Fibroblast of lung (primary cell): ENCODE measurements at regions not wholly inside any gene's neighbourhood (a gene's known extent, or its start where the extent isn't known, plus 50 kb on each side); places are given as distances from the start of the nearest gene placed in this dataset.

ENCODE experiments used
- DNase-seq, 2 donors: peaks; one replicate each; pipeline versions ENCODE4 v3.0.0 to v3.0.0-alpha.2; 2010; ENCODE audit warnings: low read depth in 2 of 2
- H2AFZ ChIP-seq: 2 replicates; pipeline ENCODE4 v1.5.1; 2012; ENCODE audit warnings: low read length, control low read depth, inconsistent platforms
- H3K27ac ChIP-seq: 2 replicates; pipeline ENCODE4 v1.5.1; 2011; ENCODE audit warnings: low read length, control low read depth; ENCODE audit not compliant: insufficient read depth
- H3K27me3 ChIP-seq: 2 replicates; pipeline ENCODE4 v1.5.1; 2011; ENCODE audit warnings: mild to moderate bottlenecking, low read length; ENCODE audit not compliant: control insufficient read depth, insufficient read depth
- H3K36me3 ChIP-seq: 2 replicates; pipeline ENCODE4 v1.5.1; 2011; ENCODE audit warnings: low read length; ENCODE audit not compliant: control insufficient read depth, insufficient read depth
- H3K4me1 ChIP-seq: 2 replicates; pipeline ENCODE4 v1.5.1; 2011; ENCODE audit warnings: low read length; ENCODE audit not compliant: control insufficient read depth, insufficient read depth; ENCODE audit errors: extremely low read depth
- H3K4me2 ChIP-seq: 2 replicates; pipeline ENCODE4 v1.5.1; 2011; ENCODE audit warnings: low read length, control low read depth; ENCODE audit not compliant: insufficient read depth; ENCODE audit errors: extremely low read depth
- H3K4me3 ChIP-seq, 4 experiments: fragments of 200-600 bp in 1 of 4; sonication (generic) in 1 of 4; replicated peaks in 1 of 4; 2 replicates each; pipeline ENCODE4 v1.5.1; 2011 to 2016; ENCODE audit warnings: low read length in 4 of 4, low read depth in 3 of 4, mild to moderate bottlenecking in 3 of 4, control low read depth in 2 of 4, inconsistent platforms in 1 of 4, mixed read lengths in 1 of 4; ENCODE audit not compliant: insufficient read depth in 1 of 4; ENCODE audit errors: control extremely low read depth in 1 of 4
- H3K79me2 ChIP-seq: 2 replicates; pipeline ENCODE4 v1.5.1; 2012; ENCODE audit warnings: mild to moderate bottlenecking, low read length, inconsistent platforms; ENCODE audit not compliant: control insufficient read depth, insufficient read depth
- H3K9ac ChIP-seq: 2 replicates; pipeline ENCODE4 v1.5.1; 2011; ENCODE audit warnings: mild to moderate bottlenecking, low read length, control low read depth; ENCODE audit not compliant: insufficient read depth
- H3K9me3 ChIP-seq: 2 replicates; pipeline ENCODE4 v1.5.1; 2012; ENCODE audit warnings: low read depth, low read length; ENCODE audit not compliant: control insufficient read depth, insufficient read depth
- H4K20me1 ChIP-seq: 2 replicates; pipeline ENCODE4 v1.5.1; 2011; ENCODE audit warnings: low read length; ENCODE audit not compliant: control insufficient read depth, insufficient read depth; ENCODE audit errors: extremely low read depth
- EZH2 ChIP-seq: IDR thresholded peaks from 2 replicates; pipeline ENCODE4 v1.5.1; 2012; ENCODE audit warnings: low read length, control low read depth, mild to moderate bottlenecking; ENCODE audit errors: missing control alignments
- TF ChIP-seq, protein P1 (sequence below), 2 donors: IDR thresholded peaks in 1 of 2; conservative IDR thresholded peaks in 1 of 2; 1 replicate in 1 of 2; 2 replicates in 1 of 2; pipeline ENCODE4 v1.5.1; 2011 to 2012; ENCODE audit warnings: low read length in 2 of 2, control low read depth in 1 of 2, inconsistent platforms in 1 of 2, low read depth in 1 of 2, mild to moderate bottlenecking in 1 of 2

DNA sequence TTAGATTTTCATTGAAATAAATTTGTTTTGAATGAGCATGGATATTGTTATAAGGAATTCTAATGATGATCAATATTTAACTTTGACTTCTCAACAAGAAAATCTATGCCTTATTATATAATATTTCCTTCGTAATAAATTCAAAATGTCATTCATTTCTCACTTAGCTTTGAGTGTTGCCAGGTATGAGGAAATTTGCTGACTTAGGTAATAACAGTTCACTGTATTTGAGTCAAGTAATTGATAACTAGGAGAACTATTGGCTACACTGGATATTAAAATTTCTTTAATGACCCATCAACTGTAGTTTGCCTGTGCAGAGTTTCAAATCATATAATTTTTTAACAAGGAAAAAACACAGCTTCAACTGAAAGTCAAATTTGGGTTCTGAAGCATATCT is 746.6 kb downstream of the SLITRK5 start:
- H3K79me2 ChIP-seq: no peaks in the 10 kb centered on the region

DNA sequence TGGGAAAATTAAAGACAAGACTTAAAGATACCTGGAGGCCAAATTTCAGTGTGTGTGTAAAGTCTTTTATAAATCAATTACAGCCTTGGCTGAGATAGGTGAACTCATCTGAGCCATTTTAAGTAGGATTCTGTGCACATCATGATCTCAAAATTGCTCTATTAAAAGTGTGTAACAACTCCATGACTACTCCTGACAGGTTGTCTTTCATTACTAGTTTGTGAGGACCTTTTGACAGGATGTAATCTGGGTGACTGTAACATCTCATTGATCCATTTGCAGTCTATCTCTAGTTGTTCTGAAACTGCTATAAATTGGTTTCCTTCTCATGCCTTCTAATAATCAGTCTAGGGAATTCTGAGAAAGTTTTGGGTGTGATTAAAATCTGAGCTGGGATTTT is 753.3 kb downstream of the SLITRK5 start:
- Histone ChIP-seq H4K20me1 (no peaks in the 10 kb centered on the region), H3K4me1 (no peaks in the 10 kb centered on the region), H3K4me2 (no peak overlapping the region), H3K36me3 (no peaks in the 10 kb centered on the region), H3K9ac (no peak overlapping the region), H3K79me2 (no peaks in the 10 kb centered on the region), H3K4me3 (no peak overlapping the region), H3K27me3 (no peaks in the 10 kb centered on the region), H3K9me3 (no peaks in the 10 kb centered on the region), H3K27ac (no peak overlapping the region), H2AFZ (no peak overlapping the region)
- no peak for DNase-seq
- no peak for TF ChIP-seq EZH2
- TF ChIP-seq, protein P1, sequence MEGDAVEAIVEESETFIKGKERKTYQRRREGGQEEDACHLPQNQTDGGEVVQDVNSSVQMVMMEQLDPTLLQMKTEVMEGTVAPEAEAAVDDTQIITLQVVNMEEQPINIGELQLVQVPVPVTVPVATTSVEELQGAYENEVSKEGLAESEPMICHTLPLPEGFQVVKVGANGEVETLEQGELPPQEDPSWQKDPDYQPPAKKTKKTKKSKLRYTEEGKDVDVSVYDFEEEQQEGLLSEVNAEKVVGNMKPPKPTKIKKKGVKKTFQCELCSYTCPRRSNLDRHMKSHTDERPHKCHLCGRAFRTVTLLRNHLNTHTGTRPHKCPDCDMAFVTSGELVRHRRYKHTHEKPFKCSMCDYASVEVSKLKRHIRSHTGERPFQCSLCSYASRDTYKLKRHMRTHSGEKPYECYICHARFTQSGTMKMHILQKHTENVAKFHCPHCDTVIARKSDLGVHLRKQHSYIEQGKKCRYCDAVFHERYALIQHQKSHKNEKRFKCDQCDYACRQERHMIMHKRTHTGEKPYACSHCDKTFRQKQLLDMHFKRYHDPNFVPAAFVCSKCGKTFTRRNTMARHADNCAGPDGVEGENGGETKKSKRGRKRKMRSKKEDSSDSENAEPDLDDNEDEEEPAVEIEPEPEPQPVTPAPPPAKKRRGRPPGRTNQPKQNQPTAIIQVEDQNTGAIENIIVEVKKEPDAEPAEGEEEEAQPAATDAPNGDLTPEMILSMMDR (conservative IDR thresholded peaks at IDR 0.05 in 1 of 2, IDR thresholded peaks at IDR 0.05 in 1 of 2; ENCODE audit: low read depth in 1 of 2, low read length in 2 of 2): no peak

More for the DNA sequence above, 746.6 kb downstream of the SLITRK5 start:
- Histone ChIP-seq H3K9me3 (no peaks in the 10 kb centered on the region), H3K27ac (no peak overlapping the region), H3K4me2 (no peak overlapping the region), H3K9ac (no peak overlapping the region), H3K36me3 (no peaks in the 10 kb centered on the region), H2AFZ (no peak overlapping the region), H3K4me3 (no peak overlapping the region), H3K4me1 (no peaks in the 10 kb centered on the region), H4K20me1 (no peaks in the 10 kb centered on the region), H3K27me3 (no peaks in the 10 kb centered on the region)
- no peak for DNase-seq
- TF ChIP-seq, protein P1 (conservative IDR thresholded peaks at IDR 0.05 in 1 of 2, IDR thresholded peaks at IDR 0.05 in 1 of 2; ENCODE audit: low read depth in 1 of 2, low read length in 2 of 2): no peak

DNA sequence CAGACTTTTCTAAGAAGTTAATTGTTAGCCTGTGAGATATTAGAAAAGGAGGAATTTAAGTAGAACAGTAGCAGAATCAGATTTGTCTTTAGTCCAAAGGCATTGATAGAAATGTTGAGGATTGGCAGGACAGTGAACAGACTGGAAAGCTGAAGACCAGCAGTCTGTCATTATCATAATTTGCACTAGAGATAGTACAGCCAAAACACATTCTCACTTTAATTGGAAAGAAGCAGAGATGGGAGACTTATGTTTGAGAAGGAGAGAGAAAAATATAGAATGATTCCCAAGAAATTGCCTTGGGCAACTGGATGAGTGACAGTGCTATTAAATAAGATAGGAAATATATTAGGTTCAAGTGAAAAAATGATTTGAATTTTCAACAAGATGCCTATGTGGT is 755.5 kb downstream of the SLITRK5 start:
- no peak overlapping the region for H3K4me3 ChIP-seq
- H4K20me1 ChIP-seq: no peaks in the 10 kb centered on the region
- no peaks in the 10 kb centered on the region for H3K36me3 ChIP-seq
- H3K27ac ChIP-seq: no peak overlapping the region
- H3K4me2 ChIP-seq: no peak overlapping the region
- TF ChIP-seq, protein P1 (conservative IDR thresholded peaks at IDR 0.05 in 1 of 2, IDR thresholded peaks at IDR 0.05 in 1 of 2; ENCODE audit: low read depth in 1 of 2, low read length in 2 of 2): no peak
- TF ChIP-seq EZH2: no peak
- no peaks in the 10 kb centered on the region for H3K79me2 ChIP-seq
- H3K4me1 ChIP-seq: no peaks in the 10 kb centered on the region
- DNase-seq: no peak
- no peaks in the 10 kb centered on the region for H3K27me3 ChIP-seq
- H3K9me3 ChIP-seq: no peaks in the 10 kb centered on the region
- no peak overlapping the region for H3K9ac ChIP-seq
- no peak overlapping the region for H2AFZ ChIP-seq
